Kidney (tissue), 13 donors: ENCODE measurements at regions not wholly inside any gene's neighbourhood (a gene's known extent, or its start where the extent isn't known, plus 50 kb on each side); places are given as distances from the start of the nearest gene placed in this dataset.

Experiments used
- DNase-seq, 5 donors: peaks; one replicate each; pipeline ENCODE4 v3.0.0-alpha.2; 2013 to 2020
- FAIRE-seq: peaks from 2 replicates; lab custom pipeline; 2012; peaks lifted over from hg19 to GRCh38; lab: Jason Lieb, UNC
- H3K27ac ChIP-seq, 2 donors: one replicate each; pipeline ENCODE4 v1.7.0; 2013; ENCODE audit warnings: low read depth in 2 of 2, low read length in 2 of 2, inconsistent platforms in 1 of 2
- H3K27me3 ChIP-seq: one replicate; pipeline ENCODE4 v1.7.1; 2013; ENCODE audit warnings: low read length, inconsistent platforms; ENCODE audit not compliant: control insufficient read depth, insufficient read depth
- H3K36me3 ChIP-seq, 3 donors: one replicate each; pipeline versions ENCODE4 v1.7.0 to v1.7.1; 2013; ENCODE audit warnings: low read length in 3 of 3, control low read depth in 1 of 3, inconsistent platforms in 1 of 3; ENCODE audit not compliant: insufficient read depth in 3 of 3, control insufficient read depth in 2 of 3
- H3K4me1 ChIP-seq, 3 donors: one replicate each; pipeline versions ENCODE4 v1.7.0 to v1.7.1; 2013; ENCODE audit warnings: low read length in 3 of 3, inconsistent platforms in 1 of 3, low read depth in 1 of 3; ENCODE audit not compliant: control insufficient read depth in 2 of 3, insufficient read depth in 2 of 3
- H3K4me3 ChIP-seq, 3 donors: one replicate each; pipeline versions ENCODE4 v1.7.0 to v1.8.1; 2013; ENCODE audit warnings: low read length in 3 of 3, control low read depth in 1 of 3, inconsistent platforms in 1 of 3
- H3K9ac ChIP-seq, 3 donors: one replicate each; pipeline versions ENCODE4 v1.7.0 to v1.7.1; 2013; ENCODE audit warnings: low read length in 3 of 3, control low read depth in 1 of 3, inconsistent platforms in 1 of 3
- H3K9me3 ChIP-seq, 3 donors: one replicate each; pipeline versions ENCODE4 v1.7.0 to v1.7.1; 2013; ENCODE audit warnings: low read length in 3 of 3, control low read depth in 1 of 3, inconsistent platforms in 1 of 3; ENCODE audit not compliant: control insufficient read depth in 2 of 3, insufficient read depth in 1 of 3
- CTCF ChIP-seq: IDR thresholded peaks from 3 replicates; pipeline ENCODE4 v1.5.1; 2012; ENCODE audit warnings: mild to moderate bottlenecking, moderate library complexity, borderline replicate concordance; ENCODE audit not compliant: insufficient read depth; ENCODE audit errors: extremely low read depth
- intact Hi-C: fragments of 100-400 bp; cut with DNase I; formaldehyde crosslinking; loops from one replicate; pipeline ENCODE4 v1.11.1; 2022
- donor health status: control.
- donor health status: control.
- donor health status: control.
- donor health status: control.
- donor health status: control.
- donor health status: DM: yes; HTN: yes; CAD: no.
- donor health status: Normal renal cell carcinoma (clear cell type).

- no peaks in the 10 kb centered on the region for H3K36me3 ChIP-seq
Observed at GRCh38 chr2:207254591-207255464, 89.1 kb upstream of the KLF7 start.

GRCh38 chr2:207255565-207256470 is 90.1 kb upstream of the KLF7 start:
- Histone ChIP-seq H3K4me1 (peaks cover 0 to 22% (median 19%) of the 10 kb centered on the region in 3 donors), H3K9me3 (no peaks in the 10 kb centered on the region), H3K4me3 (no peak overlapping the region), H3K9ac (no peak overlapping the region), H3K27me3 (no peaks in the 10 kb centered on the region), H3K36me3 (no peaks in the 10 kb centered on the region), H3K27ac (no peak overlapping the region)
- DNase-seq = no peak
- intact Hi-C loops = no loop called here
- no peak for TF ChIP-seq CTCF
- FAIRE-seq = no peak

More at GRCh38 chr2:207254591-207255464, 89.1 kb upstream of the KLF7 start:
- Histone ChIP-seq H3K4me1 (peaks cover 0 to 22% (median 19%) of the 10 kb centered on the region in 3 donors), H3K9ac (no peak overlapping the region), H3K9me3 (no peaks in the 10 kb centered on the region), H3K27ac (no peak overlapping the region), H3K27me3 (no peaks in the 10 kb centered on the region), H3K4me3 (no peak overlapping the region)
- FAIRE-seq (no peak), DNase-seq (no peak)
- TF ChIP-seq CTCF = no peak
- intact Hi-C loops = no loop called here

- no peak overlapping the region for H3K27ac ChIP-seq
- DNase-seq = no peak
- no peaks in the 10 kb centered on the region for H3K27me3 ChIP-seq
- no peak overlapping the region for H3K4me3 ChIP-seq
- no peak for TF ChIP-seq CTCF
- H3K4me1 ChIP-seq = peaks cover 0 to 22% (median 19%) of the 10 kb centered on the region in 3 donors
- intact Hi-C loops = no loop called here
- no peak overlapping the region for H3K9ac ChIP-seq
- no peaks in the 10 kb centered on the region for H3K36me3 ChIP-seq
- FAIRE-seq = no peak
- no peaks in the 10 kb centered on the region for H3K9me3 ChIP-seq
Observed at GRCh38 chr2:207256476-207257207, 90.9 kb upstream of the KLF7 start.
